ENCODE measurements at regions not wholly inside any gene's neighbourhood (a gene's known extent, or its start where the extent isn't known, plus 50 kb on each side); places are given as distances from the start of the nearest gene placed in this dataset.

GRCh38 chr6:44668391-44668930 is 281.0 kb downstream of the CDC5L start:
- POLR2A ChIA-PET = no interaction called here
- H3K27ac Mint-ChIP-seq = no peak overlapping the region

GRCh38 chr6:44668976-44669934 is 281.7 kb downstream of the CDC5L start:
- Mint-ChIP-seq H3K4me1 (no peaks in the 10 kb centered on the region), H3K4me3 (no peak overlapping the region), H3K36me3 (ENCODE audit: low read depth) (no peaks in the 10 kb centered on the region), H3K27me3 (peaks cover 26% of the 10 kb centered on the region), H3K9me3 (no peaks in the 10 kb centered on the region), H3K27ac (no peak overlapping the region)
- ChIA-PET CTCF (interaction anchor here (0.7 to 2.4 kb wide), 4 partner anchors 14 to 1254 kb away, joined by 3 to 10 read pairs (median 6); no protein-coding TSS in a partner anchor), POLR2A (no interaction called here)
- intact Hi-C loops (cut with micrococcal nuclease) = no loop called here
- DNase-seq = no peak
- no peak for TF ChIP-seq CTCF (IDR thresholded peaks at IDR 0.05)
- ATAC-seq (ENCODE audit: low read depth) = no peak

More at GRCh38 chr6:44668391-44668930, 281.0 kb downstream of the CDC5L start:
- Mint-ChIP-seq H3K4me3 (no peak overlapping the region), H3K9me3 (no peaks in the 10 kb centered on the region), H3K36me3 (ENCODE audit: low read depth) (no peaks in the 10 kb centered on the region), H3K4me1 (no peaks in the 10 kb centered on the region), H3K27me3 (peaks cover 19% of the 10 kb centered on the region)
- DNase-seq = no peak
- ATAC-seq (ENCODE audit: low read depth) = no peak
- intact Hi-C loops (cut with micrococcal nuclease) = no loop called here
- CTCF ChIA-PET = interaction anchor here (1.0 to 2.4 kb wide), 4 partner anchors 13 to 1254 kb away, joined by 3 to 10 read pairs (median 6); no protein-coding TSS in a partner anchor
- TF ChIP-seq CTCF (IDR thresholded peaks at IDR 0.05) = no peak

- no peak overlapping the region for H3K4me3 Mint-ChIP-seq
- H3K36me3 Mint-ChIP-seq (ENCODE audit: low read depth) = no peaks in the 10 kb centered on the region
Observed at GRCh38 chr6:44670146-44670545, 282.6 kb downstream of the CDC5L start.

GRCh38 chr6:44671333-44671732 is 283.8 kb downstream of the CDC5L start:
- H3K27me3 Mint-ChIP-seq = peaks cover 26% of the 10 kb centered on the region
- ChIA-PET CTCF (no interaction called here), POLR2A (no interaction called here)
- no peak for TF ChIP-seq CTCF (IDR thresholded peaks at IDR 0.05)
- intact Hi-C loops (cut with micrococcal nuclease) = no loop called here
- no peak overlapping the region for H3K4me3 Mint-ChIP-seq
- no peak for ATAC-seq (ENCODE audit: low read depth)
- DNase-seq = no peak
- no peaks in the 10 kb centered on the region for H3K4me1 Mint-ChIP-seq
- no peak overlapping the region for H3K27ac Mint-ChIP-seq
- no peaks in the 10 kb centered on the region for H3K36me3 Mint-ChIP-seq (ENCODE audit: low read depth)
- H3K9me3 Mint-ChIP-seq = no peaks in the 10 kb centered on the region

More at GRCh38 chr6:44670146-44670545, 282.6 kb downstream of the CDC5L start:
- Mint-ChIP-seq H3K9me3 (no peaks in the 10 kb centered on the region), H3K27ac (no peak overlapping the region), H3K27me3 (peaks cover 26% of the 10 kb centered on the region), H3K4me1 (no peaks in the 10 kb centered on the region)
- ChIA-PET POLR2A (no interaction called here), CTCF (no interaction called here)
- ATAC-seq (ENCODE audit: low read depth) = no peak
- no peak for DNase-seq
- intact Hi-C loops (cut with micrococcal nuclease) = no loop called here
- no peak for TF ChIP-seq CTCF (IDR thresholded peaks at IDR 0.05)

GRCh38 chr6:44672086-44672485 is 284.6 kb downstream of the CDC5L start:
- TF ChIP-seq CTCF (IDR thresholded peaks at IDR 0.05) = no peak
- DNase-seq (no peak), ATAC-seq (ENCODE audit: low read depth) (no peak)
- intact Hi-C loops (cut with micrococcal nuclease) = no loop called here
- Mint-ChIP-seq H3K27ac (no peak overlapping the region), H3K36me3 (ENCODE audit: low read depth) (no peaks in the 10 kb centered on the region), H3K9me3 (no peaks in the 10 kb centered on the region), H3K27me3 (peaks cover 26% of the 10 kb centered on the region), H3K4me1 (no peaks in the 10 kb centered on the region), H3K4me3 (no peak overlapping the region)
- POLR2A ChIA-PET = no interaction called here
- CTCF ChIA-PET = no interaction called here
